ENCODE measurements at regions not wholly inside any gene's neighbourhood (a gene's known extent, or its start where the extent isn't known, plus 50 kb on each side); places are given as distances from the start of the nearest gene placed in this dataset.

DNA sequence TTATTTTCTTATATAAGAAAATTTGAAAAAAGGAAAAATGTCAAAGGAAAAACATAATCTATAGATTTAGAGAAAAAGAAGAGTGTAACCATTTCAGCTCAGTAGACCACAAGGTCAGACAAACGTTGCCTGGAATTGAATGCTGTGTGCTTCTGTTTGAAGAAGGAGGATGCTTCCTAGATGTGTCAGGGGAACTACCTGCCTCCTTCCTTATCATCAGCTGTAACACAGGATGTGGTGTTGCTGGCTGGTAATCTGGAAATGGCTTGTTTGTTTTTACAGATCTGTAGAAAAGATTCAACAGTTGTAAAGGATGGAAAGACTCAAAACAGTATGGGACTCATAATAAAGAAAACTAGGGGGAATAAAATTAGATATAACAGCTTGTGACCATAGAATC is 160.7 kb upstream of the MEF2C start:
- TF ChIP-seq, protein P1, sequence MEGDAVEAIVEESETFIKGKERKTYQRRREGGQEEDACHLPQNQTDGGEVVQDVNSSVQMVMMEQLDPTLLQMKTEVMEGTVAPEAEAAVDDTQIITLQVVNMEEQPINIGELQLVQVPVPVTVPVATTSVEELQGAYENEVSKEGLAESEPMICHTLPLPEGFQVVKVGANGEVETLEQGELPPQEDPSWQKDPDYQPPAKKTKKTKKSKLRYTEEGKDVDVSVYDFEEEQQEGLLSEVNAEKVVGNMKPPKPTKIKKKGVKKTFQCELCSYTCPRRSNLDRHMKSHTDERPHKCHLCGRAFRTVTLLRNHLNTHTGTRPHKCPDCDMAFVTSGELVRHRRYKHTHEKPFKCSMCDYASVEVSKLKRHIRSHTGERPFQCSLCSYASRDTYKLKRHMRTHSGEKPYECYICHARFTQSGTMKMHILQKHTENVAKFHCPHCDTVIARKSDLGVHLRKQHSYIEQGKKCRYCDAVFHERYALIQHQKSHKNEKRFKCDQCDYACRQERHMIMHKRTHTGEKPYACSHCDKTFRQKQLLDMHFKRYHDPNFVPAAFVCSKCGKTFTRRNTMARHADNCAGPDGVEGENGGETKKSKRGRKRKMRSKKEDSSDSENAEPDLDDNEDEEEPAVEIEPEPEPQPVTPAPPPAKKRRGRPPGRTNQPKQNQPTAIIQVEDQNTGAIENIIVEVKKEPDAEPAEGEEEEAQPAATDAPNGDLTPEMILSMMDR (IDR thresholded peaks at IDR 0.05; ENCODE audit: insufficient read depth, low read length) = no peak
- TF ChIP-seq, protein P2, sequence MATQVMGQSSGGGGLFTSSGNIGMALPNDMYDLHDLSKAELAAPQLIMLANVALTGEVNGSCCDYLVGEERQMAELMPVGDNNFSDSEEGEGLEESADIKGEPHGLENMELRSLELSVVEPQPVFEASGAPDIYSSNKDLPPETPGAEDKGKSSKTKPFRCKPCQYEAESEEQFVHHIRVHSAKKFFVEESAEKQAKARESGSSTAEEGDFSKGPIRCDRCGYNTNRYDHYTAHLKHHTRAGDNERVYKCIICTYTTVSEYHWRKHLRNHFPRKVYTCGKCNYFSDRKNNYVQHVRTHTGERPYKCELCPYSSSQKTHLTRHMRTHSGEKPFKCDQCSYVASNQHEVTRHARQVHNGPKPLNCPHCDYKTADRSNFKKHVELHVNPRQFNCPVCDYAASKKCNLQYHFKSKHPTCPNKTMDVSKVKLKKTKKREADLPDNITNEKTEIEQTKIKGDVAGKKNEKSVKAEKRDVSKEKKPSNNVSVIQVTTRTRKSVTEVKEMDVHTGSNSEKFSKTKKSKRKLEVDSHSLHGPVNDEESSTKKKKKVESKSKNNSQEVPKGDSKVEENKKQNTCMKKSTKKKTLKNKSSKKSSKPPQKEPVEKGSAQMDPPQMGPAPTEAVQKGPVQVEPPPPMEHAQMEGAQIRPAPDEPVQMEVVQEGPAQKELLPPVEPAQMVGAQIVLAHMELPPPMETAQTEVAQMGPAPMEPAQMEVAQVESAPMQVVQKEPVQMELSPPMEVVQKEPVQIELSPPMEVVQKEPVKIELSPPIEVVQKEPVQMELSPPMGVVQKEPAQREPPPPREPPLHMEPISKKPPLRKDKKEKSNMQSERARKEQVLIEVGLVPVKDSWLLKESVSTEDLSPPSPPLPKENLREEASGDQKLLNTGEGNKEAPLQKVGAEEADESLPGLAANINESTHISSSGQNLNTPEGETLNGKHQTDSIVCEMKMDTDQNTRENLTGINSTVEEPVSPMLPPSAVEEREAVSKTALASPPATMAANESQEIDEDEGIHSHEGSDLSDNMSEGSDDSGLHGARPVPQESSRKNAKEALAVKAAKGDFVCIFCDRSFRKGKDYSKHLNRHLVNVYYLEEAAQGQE (IDR thresholded peaks at IDR 0.05; ENCODE audit: insufficient replicate concordance, low read depth) = no peak
- no peak for TF ChIP-seq POLR2AphosphoS5 (IDR thresholded peaks at IDR 0.05; ENCODE audit: low read depth)
- no peak for TF ChIP-seq GABPA (IDR thresholded peaks at IDR 0.05; ENCODE audit: low read depth)
- no peak for TF ChIP-seq SPI1 (IDR thresholded peaks at IDR 0.05; ENCODE audit: borderline replicate concordance, low read depth)
